GM19372 (cell line): ENCODE measurements at regions not wholly inside any gene's neighbourhood (a gene's known extent, or its start where the extent isn't known, plus 50 kb on each side); places are given as distances from the start of the nearest gene placed in this dataset.

Experiments
- ATAC-seq: cut with Tn5 transposase; IDR thresholded peaks from one replicate; pipeline ENCODE4 v1.9.1; 2021; ENCODE audit warnings: mild to moderate bottlenecking, low read depth, moderate library complexity; ENCODE audit not compliant: unreplicated experiment

DNA sequence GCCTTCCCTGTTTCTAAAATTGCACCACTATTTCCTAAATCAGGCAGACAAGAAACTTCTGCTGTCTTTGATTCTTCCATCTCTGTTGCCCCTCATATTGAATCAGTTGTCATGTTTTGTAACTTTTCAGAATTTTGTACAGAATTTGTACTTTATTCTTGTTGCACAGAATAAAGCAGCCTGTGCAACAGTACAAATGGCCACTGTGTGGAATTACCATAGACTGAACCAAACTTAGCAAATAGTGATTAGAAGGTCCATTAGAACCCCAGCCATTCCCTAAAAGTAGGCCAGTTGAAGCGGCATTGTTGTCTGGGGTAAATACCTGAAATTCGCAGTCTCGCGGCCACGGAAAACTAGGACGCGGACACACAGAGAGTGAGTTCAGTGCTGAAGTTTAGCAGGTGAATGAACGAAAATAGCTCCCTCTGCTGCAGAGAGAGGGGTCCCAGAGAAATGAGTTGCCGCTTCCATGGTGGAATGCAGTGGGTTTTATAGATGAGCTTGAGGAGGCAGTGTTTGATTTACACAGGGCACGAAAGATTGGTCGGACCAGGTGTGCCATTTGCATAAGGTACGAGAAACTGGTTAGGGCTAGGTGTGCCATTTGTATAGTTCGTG lies 71.8 kb downstream of the C4orf33 start:
- ATAC-seq = no peak

GRCh38 chr4:129172181-129172580 lies 76.2 kb downstream of the C4orf33 start:
- no peak for ATAC-seq

DNA sequence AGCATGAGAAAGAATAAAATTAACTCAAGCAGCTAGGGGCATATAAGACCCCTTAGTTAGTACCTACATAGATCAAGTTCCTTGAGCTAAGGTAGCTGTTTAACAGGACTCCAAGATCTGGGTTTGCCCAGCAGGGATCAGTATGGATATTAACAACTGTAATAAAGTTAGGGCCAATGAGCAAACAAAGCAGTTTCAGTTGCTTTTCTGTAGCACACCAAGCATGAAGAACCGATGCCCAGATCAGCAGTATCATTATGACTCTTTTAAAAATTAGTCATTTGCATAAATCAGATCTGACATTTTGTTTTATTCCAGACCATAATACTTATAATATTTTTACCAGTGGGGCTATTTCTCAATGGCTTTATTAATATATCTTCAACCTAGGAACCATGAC lies 80.9 kb downstream of the C4orf33 start:
- ATAC-seq = no peak

DNA sequence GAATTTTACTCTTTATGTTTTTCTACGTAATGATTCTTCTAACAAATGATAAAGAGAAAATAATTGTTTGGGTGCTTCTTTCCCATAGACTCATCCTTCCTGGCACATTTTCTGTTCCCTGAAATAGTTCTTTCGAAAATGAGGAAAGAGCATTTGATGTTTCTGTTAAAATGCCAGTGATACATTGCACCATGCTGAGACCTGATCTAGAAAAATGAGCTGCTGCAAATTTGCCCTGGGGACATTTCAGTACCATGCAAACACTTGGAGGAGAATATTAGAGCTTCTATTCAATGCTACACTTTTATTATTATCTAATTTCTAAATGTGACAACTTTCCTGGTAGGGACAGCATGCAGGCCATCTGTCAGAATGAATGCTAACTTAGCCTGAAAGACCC lies 83.3 kb downstream of the C4orf33 start:
- no peak for ATAC-seq

- ATAC-seq = no peak
Measured at GRCh38 chr4:129189630-129190029, 93.7 kb downstream of the C4orf33 start.

- ATAC-seq = no peak
Measured at GRCh38 chr4:129193357-129194100, 97.6 kb downstream of the C4orf33 start.

DNA sequence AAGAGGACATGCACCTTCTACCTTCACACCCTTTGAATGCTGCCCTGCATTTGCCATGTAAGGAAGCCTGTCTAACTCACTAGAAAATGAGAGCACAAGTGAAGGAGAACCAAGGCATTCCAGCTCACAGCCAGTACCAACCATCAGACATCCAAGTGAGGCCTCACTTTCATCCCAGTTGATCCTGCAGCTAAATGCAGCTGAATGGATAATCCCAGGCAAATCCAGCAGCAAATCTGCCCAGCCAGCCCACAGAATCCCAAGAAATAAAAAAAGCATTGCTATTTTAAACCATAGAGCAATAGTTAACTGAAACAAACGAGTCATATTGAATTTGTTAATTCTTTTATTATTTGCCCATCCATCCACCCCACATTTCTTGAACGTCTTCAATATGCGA lies 112.5 kb downstream of the C4orf33 start:
- ATAC-seq = no peak

DNA sequence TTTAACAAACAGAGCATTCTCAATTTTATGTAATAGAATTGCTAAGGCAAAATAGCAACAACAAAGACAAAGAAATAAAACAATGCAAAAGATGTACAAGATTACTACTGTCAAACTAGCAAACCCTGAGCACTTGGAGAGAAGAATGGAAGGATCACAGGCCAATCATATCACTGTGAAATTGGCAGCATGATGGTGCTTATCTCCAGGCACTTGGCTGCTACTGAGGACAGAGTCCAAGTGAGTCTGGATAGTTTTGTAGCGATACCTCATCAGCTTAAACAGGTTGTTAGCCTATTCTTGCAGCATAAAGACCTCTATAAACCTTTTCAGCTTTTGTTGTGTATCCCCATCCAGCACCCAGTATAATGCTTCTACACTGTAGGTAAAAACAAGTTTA lies 117.7 kb downstream of the C4orf33 start:
- ATAC-seq = no peak

DNA sequence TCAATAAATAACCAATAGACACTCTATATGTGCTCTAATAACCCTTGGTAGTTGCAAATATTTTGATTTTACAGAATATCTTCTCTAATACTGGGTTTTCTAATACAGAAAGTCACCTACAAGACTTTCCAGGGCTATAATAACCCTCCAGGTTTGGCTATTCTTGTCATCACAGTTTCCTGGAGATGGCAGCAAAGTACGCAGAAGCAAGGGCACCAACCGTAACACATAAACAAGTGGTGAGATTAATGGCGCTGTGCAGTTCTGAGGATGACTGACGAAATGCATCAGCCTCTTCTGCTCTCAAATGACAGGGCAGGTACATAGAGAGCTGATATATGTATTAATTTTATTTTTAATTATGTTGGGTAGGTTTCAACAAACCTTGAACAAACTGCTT lies 122.4 kb downstream of the C4orf33 start:
- peak; percentile 76 for ATAC-seq

GRCh38 chr4:129218897-129219296 lies 122.9 kb downstream of the C4orf33 start:
- no peak for ATAC-seq

- ATAC-seq = no peak
Measured at GRCh38 chr4:129220254-129220653, 124.3 kb downstream of the C4orf33 start.

DNA sequence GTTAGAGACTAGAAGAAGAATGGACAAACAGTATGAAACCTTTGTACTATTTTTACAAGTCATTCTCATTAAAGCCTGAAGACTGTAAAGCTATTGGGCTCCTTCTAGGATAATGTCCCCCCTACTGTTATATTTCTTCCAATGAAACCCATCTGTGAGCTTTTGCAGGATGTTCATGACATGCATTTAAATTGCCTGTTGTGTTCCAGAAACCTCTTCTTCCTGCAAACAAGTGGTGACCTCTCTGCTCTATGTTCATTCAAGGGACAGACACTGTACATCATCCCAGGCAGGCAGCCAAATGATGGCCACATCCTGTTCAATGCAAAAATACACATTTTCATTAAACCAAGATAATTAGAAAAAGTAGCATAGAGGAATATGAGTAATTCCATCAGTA lies 128.0 kb downstream of the C4orf33 start:
- no peak for ATAC-seq

GRCh38 chr4:129230846-129231245 lies 134.9 kb downstream of the C4orf33 start:
- no peak for ATAC-seq

DNA sequence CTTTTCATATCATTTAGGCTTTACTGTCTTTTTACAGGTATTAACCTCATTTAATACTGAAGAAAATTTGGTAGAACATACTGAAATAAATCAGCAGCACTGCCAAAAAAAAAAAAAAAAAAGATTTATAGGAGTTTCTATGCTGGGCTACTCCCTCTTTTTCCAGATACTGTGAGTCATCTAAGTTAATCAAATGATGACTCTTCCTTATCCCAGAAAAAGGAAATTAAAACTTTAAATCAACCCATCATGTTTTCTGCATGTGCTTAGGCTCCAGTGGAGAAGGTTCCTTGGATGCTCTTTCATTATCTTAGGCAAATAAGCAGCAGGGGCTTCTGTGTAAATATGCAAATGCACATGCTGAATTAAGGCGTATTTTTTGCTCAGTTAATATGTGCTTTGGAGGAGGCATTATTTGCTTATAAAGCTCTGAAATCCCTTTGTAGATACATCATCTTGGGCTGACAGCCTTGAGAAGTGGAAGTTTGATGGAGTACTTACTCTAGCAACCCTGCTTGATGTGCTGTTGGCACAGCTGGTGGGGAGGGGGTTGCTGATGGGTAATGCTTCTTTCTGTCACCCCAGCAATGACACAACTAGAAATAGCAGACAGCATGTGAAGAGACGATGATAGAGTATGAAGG lies 136.1 kb downstream of the C4orf33 start:
- ATAC-seq = no peak

DNA sequence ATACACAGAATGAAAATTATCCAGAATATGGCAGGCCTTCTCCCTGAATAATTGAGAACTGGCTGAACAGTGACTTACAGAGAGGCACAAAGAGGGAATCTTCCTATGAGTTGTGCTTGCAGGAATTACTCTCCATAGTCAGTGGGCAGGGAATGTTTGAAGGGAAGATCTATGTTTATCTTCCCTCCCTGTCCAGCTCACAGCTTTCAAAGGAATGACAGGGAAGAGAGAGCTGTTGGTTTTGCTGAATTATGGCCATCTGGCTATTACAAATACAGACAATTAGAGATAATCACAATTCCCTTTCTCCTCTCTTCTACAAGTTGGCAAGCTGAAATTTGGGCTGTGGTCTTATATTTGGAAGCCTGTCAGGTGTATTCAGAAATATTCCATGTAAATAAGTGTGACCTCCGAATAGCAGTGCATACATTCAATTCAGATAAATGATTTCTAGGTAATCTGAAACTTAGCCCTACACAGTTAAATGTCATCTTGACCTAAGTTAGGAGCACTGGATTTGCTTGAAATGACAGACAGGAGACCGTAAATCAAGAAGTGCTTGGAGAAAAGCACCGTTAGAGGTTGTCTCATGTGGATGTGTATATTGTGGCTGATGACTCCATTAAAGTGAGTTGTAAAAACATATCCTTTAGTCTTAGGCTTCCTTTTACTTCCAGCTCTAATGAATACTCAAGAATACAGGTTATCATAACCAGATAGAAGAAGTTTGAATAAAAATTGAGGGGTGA lies 136.8 kb downstream of the C4orf33 start:
- ATAC-seq = no peak

DNA sequence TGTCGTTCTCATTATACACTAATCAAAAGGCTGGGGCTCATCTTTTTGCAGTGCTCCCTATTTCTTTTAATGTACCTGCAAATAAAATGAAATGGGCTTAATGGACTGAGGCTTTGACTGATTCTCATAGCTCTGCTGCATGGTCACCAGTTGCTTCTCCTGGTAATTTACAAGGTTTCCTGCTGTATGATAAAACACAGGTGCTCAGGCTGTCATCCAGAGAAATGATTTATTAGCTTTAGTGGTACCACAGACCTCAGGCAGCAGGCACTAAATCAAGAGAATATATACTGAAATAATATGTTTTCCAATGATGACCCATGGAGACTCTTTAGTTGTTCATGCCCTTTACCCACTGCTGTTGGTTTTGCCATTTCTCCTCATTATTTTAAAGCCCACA lies 137.7 kb downstream of the C4orf33 start:
- ATAC-seq = no peak

DNA sequence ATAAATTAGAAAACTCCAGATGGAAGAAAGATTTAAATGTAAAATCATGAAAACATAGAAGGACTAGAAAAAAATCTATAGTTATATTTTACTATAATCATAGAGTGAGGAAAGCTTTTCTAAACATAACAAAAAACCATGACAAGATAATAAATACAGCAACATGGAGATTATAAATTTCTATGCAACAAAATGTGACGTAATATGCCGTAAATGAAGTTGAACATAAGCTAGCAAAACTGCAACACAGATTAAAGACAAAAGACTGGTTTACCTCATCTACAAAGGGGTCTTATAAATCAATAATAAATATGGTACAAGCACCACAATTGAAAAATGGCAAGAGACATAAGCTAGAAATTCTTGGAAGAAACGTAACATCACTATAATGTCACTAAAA lies 140.4 kb downstream of the C4orf33 start:
- no peak for ATAC-seq

DNA sequence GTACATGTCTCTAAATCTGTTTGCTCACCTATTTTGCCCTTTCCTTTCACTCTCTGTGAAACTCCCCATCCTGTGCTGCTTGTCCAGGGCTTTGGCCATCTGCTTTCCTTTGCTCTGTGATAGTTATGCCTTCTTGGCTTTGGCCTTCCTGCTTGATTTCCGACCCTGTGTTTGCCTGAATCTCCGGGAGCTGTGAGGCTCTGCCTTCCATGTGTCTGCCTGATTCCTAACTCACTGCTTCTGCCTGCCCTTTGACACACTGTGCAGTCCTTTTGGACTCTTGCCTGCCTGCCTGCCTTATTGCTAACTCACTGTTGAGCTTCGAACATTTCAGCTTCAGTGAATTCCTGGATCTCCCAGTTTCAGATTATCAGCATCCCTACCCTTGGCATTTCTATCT lies 143.1 kb downstream of the C4orf33 start:
- ATAC-seq = no peak

DNA sequence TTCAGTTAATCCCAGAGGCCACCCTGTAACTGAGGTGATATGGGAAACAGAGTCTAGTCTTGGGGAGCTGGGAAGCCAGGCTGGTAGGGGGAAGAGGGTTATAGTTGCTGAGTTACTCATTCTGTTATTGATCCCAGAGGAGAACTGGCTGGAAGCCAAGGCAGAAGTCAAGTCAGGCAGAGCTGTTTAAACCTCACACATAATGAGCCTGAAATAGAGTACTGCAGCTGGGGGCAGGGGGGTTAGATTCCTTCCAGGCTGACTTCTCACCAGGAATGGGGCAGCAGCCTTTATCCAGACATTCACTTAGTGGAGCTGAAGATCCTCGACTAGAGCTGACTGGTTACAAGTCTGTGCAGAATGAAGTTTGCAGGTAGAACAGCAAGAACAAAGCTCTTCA lies 144.9 kb downstream of the C4orf33 start:
- no peak for ATAC-seq

DNA sequence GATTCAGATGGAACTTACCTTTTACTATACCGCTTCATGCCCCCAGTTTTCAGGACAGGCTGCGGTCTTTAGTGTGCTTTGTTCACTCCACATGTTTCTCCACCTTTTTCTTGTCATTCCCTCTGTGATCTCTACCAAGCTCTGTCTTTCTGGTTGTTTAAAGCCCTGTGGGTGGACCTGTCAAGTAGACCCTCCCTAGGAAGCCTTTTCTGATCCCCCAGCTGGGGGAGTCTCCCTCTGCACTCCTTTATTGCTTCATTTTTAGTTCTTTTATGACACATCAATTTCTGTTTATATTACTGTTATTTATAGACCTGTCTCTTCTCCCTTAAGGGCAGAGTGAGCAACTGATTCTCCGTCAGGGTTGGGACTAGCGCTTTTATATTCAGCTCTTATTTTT lies 150.2 kb downstream of the C4orf33 start:
- no peak for ATAC-seq

DNA sequence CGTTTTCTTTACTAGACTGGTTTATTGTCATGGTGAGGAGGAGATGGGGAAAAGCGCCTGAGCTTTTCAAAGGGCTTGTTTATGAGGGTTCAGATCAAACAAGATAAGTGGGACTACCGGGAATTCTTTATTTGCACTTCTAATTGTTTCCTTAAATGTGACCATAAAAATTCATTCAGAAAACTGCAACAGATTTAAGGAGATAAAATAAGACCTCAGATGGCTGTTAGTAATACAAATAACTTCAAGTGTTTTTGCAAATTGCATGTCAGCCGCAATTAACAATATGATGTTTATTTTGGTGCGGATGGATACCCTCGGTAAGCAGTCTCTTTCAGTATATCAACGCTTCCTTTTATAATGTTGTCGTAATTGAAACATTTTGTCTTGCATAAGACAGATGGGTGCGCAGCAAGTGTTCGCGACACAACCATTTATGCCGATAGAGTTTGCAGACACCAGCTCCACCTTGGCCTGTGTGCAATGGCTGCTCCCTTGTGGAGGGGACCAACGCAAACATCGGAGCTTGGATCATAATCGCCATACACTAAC lies 151.0 kb downstream of the C4orf33 start:
- no peak for ATAC-seq
